ENCODE measurements at regions not wholly inside any gene's neighbourhood (a gene's known extent, or its start where the extent isn't known, plus 50 kb on each side); places are given as distances from the start of the nearest gene placed in this dataset.
"Not testable (repeated sequence)": the region's sequence is repeated elsewhere in the genome, so short reads cannot be mapped to it uniquely, and the experiment has no call there.

- WGBS, 2 experiments (ENCODE audit: insufficient coverage in 1 of 2, insufficient read length in 1 of 2) = 93 to 94% methylated on average over 7 to 10 of the region's 10 CpGs
- TF ChIP-seq, protein P1, sequence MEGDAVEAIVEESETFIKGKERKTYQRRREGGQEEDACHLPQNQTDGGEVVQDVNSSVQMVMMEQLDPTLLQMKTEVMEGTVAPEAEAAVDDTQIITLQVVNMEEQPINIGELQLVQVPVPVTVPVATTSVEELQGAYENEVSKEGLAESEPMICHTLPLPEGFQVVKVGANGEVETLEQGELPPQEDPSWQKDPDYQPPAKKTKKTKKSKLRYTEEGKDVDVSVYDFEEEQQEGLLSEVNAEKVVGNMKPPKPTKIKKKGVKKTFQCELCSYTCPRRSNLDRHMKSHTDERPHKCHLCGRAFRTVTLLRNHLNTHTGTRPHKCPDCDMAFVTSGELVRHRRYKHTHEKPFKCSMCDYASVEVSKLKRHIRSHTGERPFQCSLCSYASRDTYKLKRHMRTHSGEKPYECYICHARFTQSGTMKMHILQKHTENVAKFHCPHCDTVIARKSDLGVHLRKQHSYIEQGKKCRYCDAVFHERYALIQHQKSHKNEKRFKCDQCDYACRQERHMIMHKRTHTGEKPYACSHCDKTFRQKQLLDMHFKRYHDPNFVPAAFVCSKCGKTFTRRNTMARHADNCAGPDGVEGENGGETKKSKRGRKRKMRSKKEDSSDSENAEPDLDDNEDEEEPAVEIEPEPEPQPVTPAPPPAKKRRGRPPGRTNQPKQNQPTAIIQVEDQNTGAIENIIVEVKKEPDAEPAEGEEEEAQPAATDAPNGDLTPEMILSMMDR (conservative IDR thresholded peaks at IDR 0.05) = no peak
- H3K36me3 Mint-ChIP-seq (ENCODE audit: low read depth) = no peaks in the 10 kb centered on the region
Observed at GRCh38 chr6:84882768-84883766, 118.7 kb upstream of the TBX18 start.

DNA sequence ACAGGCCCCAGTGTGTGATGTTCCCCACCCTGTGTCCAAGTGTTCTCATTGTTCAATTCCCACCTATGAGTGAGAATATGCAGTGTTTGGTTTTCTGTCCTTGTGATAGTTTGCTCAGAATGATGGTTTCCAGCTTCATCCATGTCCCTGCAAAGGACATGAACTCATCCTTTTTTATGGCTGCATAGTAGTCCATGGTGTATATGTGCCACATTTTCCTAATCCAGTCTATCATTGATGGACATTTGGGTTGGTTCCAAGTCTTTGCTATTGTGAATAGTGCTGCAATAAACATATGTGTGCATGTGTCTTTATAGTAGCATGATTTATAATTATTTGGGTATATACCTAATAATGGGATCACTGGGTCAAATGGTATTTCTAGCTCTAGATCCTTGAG is 115.0 kb upstream of the TBX18 start:
- H3K4me1 ChIP-seq (ENCODE audit: control insufficient read depth, insufficient read depth, low read length); DNase-seq; H3K27ac ChIP-seq (ENCODE audit: low read depth, low read length); H3K4me3 ChIP-seq (ENCODE audit: low read length); H3K36me3 Mint-ChIP-seq (ENCODE audit: low read depth); H3K27me3 Mint-ChIP-seq (ENCODE audit: insufficient read depth); H3K9ac ChIP-seq (ENCODE audit: extremely low read depth, low read length, poor library complexity, severe bottlenecking); H3K9me3 ChIP-seq (ENCODE audit: control insufficient read depth, low read length); H3K4me1 Mint-ChIP-seq; H3K27me3 ChIP-seq (ENCODE audit: control insufficient read depth, insufficient read depth, low read length, poor library complexity, severe bottlenecking); H3K9me3 Mint-ChIP-seq; H3K4me3 Mint-ChIP-seq; H3K36me3 ChIP-seq (ENCODE audit: control insufficient read depth, insufficient read depth, low read length); H3K27ac Mint-ChIP-seq: not testable (repeated sequence)

More at GRCh38 chr6:84882768-84883766, 118.7 kb upstream of the TBX18 start:
- Histone ChIP-seq H3K4me1 (ENCODE audit: control insufficient read depth, insufficient read depth, low read length) (peaks cover 2% of the 10 kb centered on the region), H3K9ac (ENCODE audit: extremely low read depth, low read length, poor library complexity, severe bottlenecking) (no peak overlapping the region), H3K9me3 (ENCODE audit: control insufficient read depth, low read length) (no peaks in the 10 kb centered on the region), H3K27me3 (ENCODE audit: control insufficient read depth, insufficient read depth, low read length, poor library complexity, severe bottlenecking) (no peaks in the 10 kb centered on the region), H3K27ac (ENCODE audit: low read depth, low read length) (no peak overlapping the region), H3K36me3 (ENCODE audit: control insufficient read depth, insufficient read depth, low read length) (no peaks in the 10 kb centered on the region), H3K4me3 (ENCODE audit: low read length) (no peak overlapping the region)
- Mint-ChIP-seq H3K27me3 (ENCODE audit: insufficient read depth) (no peaks in the 10 kb centered on the region), H3K9me3 (no peaks in the 10 kb centered on the region), H3K4me1 (no peaks in the 10 kb centered on the region), H3K27ac (no peak overlapping the region), H3K4me3 (no peak overlapping the region)
- no peak for DNase-seq

GRCh38 chr6:84877515-84878210 is 113.3 kb upstream of the TBX18 start:
- no peak overlapping the region for H3K4me3 Mint-ChIP-seq
- H3K4me3 ChIP-seq (ENCODE audit: low read length) = no peak overlapping the region
- no peaks in the 10 kb centered on the region for H3K36me3 ChIP-seq (ENCODE audit: control insufficient read depth, insufficient read depth, low read length)
- H3K4me1 ChIP-seq (ENCODE audit: control insufficient read depth, insufficient read depth, low read length) = no peaks in the 10 kb centered on the region
- H3K27me3 Mint-ChIP-seq (ENCODE audit: insufficient read depth) = no peaks in the 10 kb centered on the region
- WGBS, 2 experiments (ENCODE audit: insufficient coverage in 1 of 2, insufficient read length in 1 of 2) = 77% methylated on average over 3 of the region's 3 CpGs; no CpG with 5 or more reads in 1 of the 2 experiments
- no peaks in the 10 kb centered on the region for H3K27me3 ChIP-seq (ENCODE audit: control insufficient read depth, insufficient read depth, low read length, poor library complexity, severe bottlenecking)
- TF ChIP-seq, protein P1 (conservative IDR thresholded peaks at IDR 0.05) = no peak
- DNase-seq = no peak
- H3K27ac Mint-ChIP-seq = no peak overlapping the region
- no peak overlapping the region for H3K27ac ChIP-seq (ENCODE audit: low read depth, low read length)
- no peaks in the 10 kb centered on the region for H3K36me3 Mint-ChIP-seq (ENCODE audit: low read depth)
- no peaks in the 10 kb centered on the region for H3K9me3 ChIP-seq (ENCODE audit: control insufficient read depth, low read length)
- no peak overlapping the region for H3K9ac ChIP-seq (ENCODE audit: extremely low read depth, low read length, poor library complexity, severe bottlenecking)
- H3K9me3 Mint-ChIP-seq = no peaks in the 10 kb centered on the region
- H3K4me1 Mint-ChIP-seq = no peaks in the 10 kb centered on the region
